Heart left ventricle (tissue), 16 donors: ENCODE measurements at regions not wholly inside any gene's neighbourhood (a gene's known extent, or its start where the extent isn't known, plus 50 kb on each side); places are given as distances from the start of the nearest gene placed in this dataset.

Experiments
- ATAC-seq, 4 donors: fragments of 200-7000 bp; cut with Tn5 transposase; one replicate each; pipeline ENCODE4 v1.9.1; 2020 to 2022; ENCODE audit warnings: moderate library complexity in 4 of 4, mild to moderate bottlenecking in 3 of 4, moderate number of reproducible peaks in 1 of 4
- DNase-seq, 5 donors: peaks; one replicate each; pipeline ENCODE4 v3.0.0-alpha.2; 2020
- H3K27ac ChIP-seq, 12 donors: fragments of 200-600 bp; sonication (generic) in 4 of 12; one replicate each; pipeline versions ENCODE4 v1.5.0 to v1.8.0; 2016 to 2022; ENCODE audit warnings: mild to moderate bottlenecking in 2 of 12
- H3K27me3 ChIP-seq, 9 donors: fragments of 200-600 bp; sonication (generic) in 2 of 9; one replicate each; pipeline versions ENCODE4 v1.5.1 to v1.8.0; 2016 to 2022; ENCODE audit warnings: mild to moderate bottlenecking in 3 of 9
- H3K36me3 ChIP-seq, 9 donors: fragments of 200-600 bp; sonication (generic) in 2 of 9; one replicate each; pipeline versions ENCODE4 v1.5.0 to v1.8.0; 2018 to 2022; ENCODE audit warnings: mild to moderate bottlenecking in 2 of 9
- H3K4me1 ChIP-seq, 12 donors: fragments of 200-600 bp; sonication (generic) in 4 of 12; one replicate each; pipeline versions ENCODE4 v1.5.0 to v1.8.0; 2016 to 2022; ENCODE audit warnings: mild to moderate bottlenecking in 3 of 12
- H3K4me3 ChIP-seq, 12 donors: fragments of 200-600 bp; sonication (generic) in 4 of 12; one replicate each; pipeline versions ENCODE4 v1.5.0 to v1.8.0; 2017 to 2022; ENCODE audit warnings: mild to moderate bottlenecking in 9 of 12, moderate library complexity in 4 of 12
- H3K9me3 ChIP-seq, 12 donors: fragments of 200-600 bp; sonication (generic) in 4 of 12; one replicate each; pipeline versions ENCODE4 v1.5.0 to v1.8.0; 2016 to 2022; ENCODE audit warnings: mild to moderate bottlenecking in 1 of 12
- CTCF ChIP-seq, 12 donors: fragments of 200-600 bp; sonication (generic) in 4 of 12; IDR thresholded peaks; one replicate each; pipeline versions ENCODE4 v1.5.0 to v1.8.0; 2018 to 2022; ENCODE audit warnings: antibody characterized with exemption in 12 of 12, mild to moderate bottlenecking in 5 of 12
- POLR2A ChIP-seq, 2 donors: fragments of 450-650 bp; IDR thresholded peaks; one replicate each; pipeline ENCODE4 v1.6.1; 2017; ENCODE audit warnings: antibody characterized with exemption in 2 of 2, mild to moderate bottlenecking in 2 of 2, moderate library complexity in 2 of 2
- whole genome bisulfite sequencing, 4 donors: extraction: QIAGEN DNeasy Blood & Tissue Kit in 2 of 4; methylation state at CpG; one replicate each; pipeline versions ENCODE4 v1.1.5 to v1.1.7; 2013 to 2018; 5-methylcytosine and 5-hydroxymethylcytosine counted together
- intact Hi-C, 10 donors: fragments of 100-400 bp; cut with DNase I; formaldehyde crosslinking; loops; one replicate each; pipeline versions ENCODE4 v1.11.1 to v1.14.2; 2022
- donor health status: ischemic (EF 13 %, LVEDD 7.1; RV severe dilation, severe dysfunction).
- donor health status: healthy with polysubstance abuse.
- donor health status: DM: no; HTN: yes; CAD: no.
- donor health status: DM: no; HTN: no; CAD: no.
- donor health status: ischemic (EF 25% LVEDD 6.9; RV normal size, moderate dysfunction).
- donor health status: ischemic (EF 25% LVEDD 5.7; RV mildly dilated, moderate dysfunction).
- donor health status: healthy.
- donor health status: DM: yes; HTN: yes; CAD: no.
- donor health status: ischemic (EF 35%, LVEDD 5.7; RV mildly dilated, moderate dysfunction).
- donor health status: nonischemic (EF 11% LVEDD 7.7; RV severe dilation, severe dysfunction).
- donor health status: DM: yes; HTN: yes; CAD: no.
- donor health status: PGD.
- donor health status: ischemic (EF 29% LVEDD 5.4; RV normal size, mild dysfunction).
- donor health status: nonischemic (EF 23%, LVEDD 6.1; RV moderate dilation, normal function).

- Histone ChIP-seq H3K4me1 (no peaks in the 10 kb centered on the region), H3K27ac (no peak overlapping the region), H3K36me3 (no peaks in the 10 kb centered on the region), H3K4me3 (no peak overlapping the region), H3K9me3 (no peaks in the 10 kb centered on the region), H3K27me3 (no peaks in the 10 kb centered on the region)
- 49 to 67% (median 51%) methylated on average over 1 of the region's 1 CpG for WGBS, 4 donors
- TF ChIP-seq CTCF (IDR thresholded peaks at IDR 0.05): no peak
- no peak for TF ChIP-seq POLR2A (IDR thresholded peaks at IDR 0.05)
- ATAC-seq (no peak), DNase-seq (no peak)
- intact Hi-C loops: no loop called here
Observed at GRCh38 chr2:193988784-193989183, 1668.2 kb upstream of the SLC39A10 start.

- Histone ChIP-seq H3K27me3 (no peaks in the 10 kb centered on the region), H3K4me3 (no peak overlapping the region), H3K9me3 (no peaks in the 10 kb centered on the region), H3K4me1 (no peaks in the 10 kb centered on the region), H3K36me3 (no peaks in the 10 kb centered on the region), H3K27ac (no peak overlapping the region)
- DNase-seq (no peak), ATAC-seq (no peak)
- TF ChIP-seq POLR2A (IDR thresholded peaks at IDR 0.05) (no peak), CTCF (IDR thresholded peaks at IDR 0.05) (no peak)
- intact Hi-C loops: no loop called here
- WGBS, 4 donors: 83 to 89% (median 87%) methylated on average over 2 of the region's 2 CpGs
Observed at GRCh38 chr2:193985272-193985671, 1671.8 kb upstream of the SLC39A10 start.

- TF ChIP-seq CTCF (IDR thresholded peaks at IDR 0.05) (no peak), POLR2A (IDR thresholded peaks at IDR 0.05) (no peak)
- intact Hi-C loops: no loop called here
- peaks cover 0 to 12% (median 0%) of the 10 kb centered on the region in 12 donors for H3K9me3 ChIP-seq
- WGBS, 4 donors: 71 to 80% (median 74%) methylated on average over 4 of the region's 4 CpGs
- ATAC-seq: no peak
- H3K4me1 ChIP-seq: no peaks in the 10 kb centered on the region
- no peaks in the 10 kb centered on the region for H3K36me3 ChIP-seq
- H3K27me3 ChIP-seq: no peaks in the 10 kb centered on the region
- H3K4me3 ChIP-seq: no peak overlapping the region
- H3K27ac ChIP-seq: no peak overlapping the region
- DNase-seq: no peak
Observed at GRCh38 chr2:193980599-193980998, 1676.4 kb upstream of the SLC39A10 start.

DNA sequence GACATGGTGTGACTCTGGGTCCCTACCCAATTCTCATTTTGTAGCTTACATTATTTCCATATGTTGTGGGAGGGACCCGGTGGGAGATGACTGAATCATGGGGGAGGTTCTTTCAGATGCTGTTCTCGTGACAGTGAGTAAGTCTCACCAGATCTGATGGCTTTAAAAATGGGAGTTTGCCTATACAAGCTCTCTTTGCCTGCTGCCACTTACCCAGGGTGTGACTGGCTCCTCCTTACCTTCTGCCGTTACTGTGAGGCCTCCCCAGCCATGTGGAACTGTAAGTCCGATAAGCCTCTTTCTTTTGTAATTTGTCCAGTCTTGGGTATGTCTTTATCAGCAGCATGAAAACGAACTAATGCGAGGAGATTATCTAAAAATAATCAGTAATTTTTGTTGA, 1683.2 kb upstream of the SLC39A10 start:
- TF ChIP-seq POLR2A (IDR thresholded peaks at IDR 0.05) (no peak), CTCF (IDR thresholded peaks at IDR 0.05) (no peak)
- Histone ChIP-seq H3K27me3 (no peaks in the 10 kb centered on the region), H3K9me3 (peaks cover 0 to 12% (median 0%) of the 10 kb centered on the region in 12 donors), H3K4me3 (no peak overlapping the region), H3K36me3 (no peaks in the 10 kb centered on the region), H3K4me1 (no peaks in the 10 kb centered on the region), H3K27ac (no peak overlapping the region)
- ATAC-seq: no peak
- intact Hi-C loops: no loop called here
- 63 to 75% (median 70%) methylated on average over 6 of the region's 6 CpGs for WGBS, 4 donors
- DNase-seq: no peak
